ENCODE measurements at regions not wholly inside any gene's neighbourhood (a gene's known extent, or its start where the extent isn't known, plus 50 kb on each side); places are given as distances from the start of the nearest gene placed in this dataset.

DNA sequence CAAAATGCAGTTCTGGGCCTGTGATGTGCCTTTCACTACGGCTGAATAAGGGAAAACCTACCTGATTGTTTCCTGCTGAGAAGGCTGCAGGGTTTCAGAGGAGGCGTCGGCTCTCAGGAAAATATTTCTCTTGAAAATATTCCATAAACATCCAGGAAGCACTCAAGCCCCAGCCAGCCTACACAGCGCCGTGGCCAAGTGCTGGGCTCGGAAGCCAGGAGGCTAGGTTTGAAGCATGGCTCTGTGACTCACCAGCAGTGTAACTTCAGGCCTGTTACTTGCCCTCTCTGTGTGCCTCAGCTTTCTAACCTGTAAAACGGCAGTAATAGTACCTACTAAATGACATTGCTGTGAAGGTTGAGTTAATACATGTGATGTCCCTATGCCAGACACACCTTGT, 399.1 kb downstream of the GATA3 start (continued):
- TF ChIP-seq, protein P1, sequence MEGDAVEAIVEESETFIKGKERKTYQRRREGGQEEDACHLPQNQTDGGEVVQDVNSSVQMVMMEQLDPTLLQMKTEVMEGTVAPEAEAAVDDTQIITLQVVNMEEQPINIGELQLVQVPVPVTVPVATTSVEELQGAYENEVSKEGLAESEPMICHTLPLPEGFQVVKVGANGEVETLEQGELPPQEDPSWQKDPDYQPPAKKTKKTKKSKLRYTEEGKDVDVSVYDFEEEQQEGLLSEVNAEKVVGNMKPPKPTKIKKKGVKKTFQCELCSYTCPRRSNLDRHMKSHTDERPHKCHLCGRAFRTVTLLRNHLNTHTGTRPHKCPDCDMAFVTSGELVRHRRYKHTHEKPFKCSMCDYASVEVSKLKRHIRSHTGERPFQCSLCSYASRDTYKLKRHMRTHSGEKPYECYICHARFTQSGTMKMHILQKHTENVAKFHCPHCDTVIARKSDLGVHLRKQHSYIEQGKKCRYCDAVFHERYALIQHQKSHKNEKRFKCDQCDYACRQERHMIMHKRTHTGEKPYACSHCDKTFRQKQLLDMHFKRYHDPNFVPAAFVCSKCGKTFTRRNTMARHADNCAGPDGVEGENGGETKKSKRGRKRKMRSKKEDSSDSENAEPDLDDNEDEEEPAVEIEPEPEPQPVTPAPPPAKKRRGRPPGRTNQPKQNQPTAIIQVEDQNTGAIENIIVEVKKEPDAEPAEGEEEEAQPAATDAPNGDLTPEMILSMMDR (IDR thresholded peaks at IDR 0.05 in 2 of 3, conservative IDR thresholded peaks at IDR 0.05 in 1 of 3; ENCODE audit: borderline replicate concordance in 1 of 3, insufficient read depth in 1 of 3, low read depth in 2 of 3, low read length in 2 of 3), result no peak
- TF ChIP-seq POLR2AphosphoS5 (IDR thresholded peaks at IDR 0.05; ENCODE audit: low read depth, low read length) (no peak), YY1 (IDR thresholded peaks at IDR 0.05; ENCODE audit: extremely low read depth, insufficient replicate concordance, low read depth, low read length) (no peak)

DNA sequence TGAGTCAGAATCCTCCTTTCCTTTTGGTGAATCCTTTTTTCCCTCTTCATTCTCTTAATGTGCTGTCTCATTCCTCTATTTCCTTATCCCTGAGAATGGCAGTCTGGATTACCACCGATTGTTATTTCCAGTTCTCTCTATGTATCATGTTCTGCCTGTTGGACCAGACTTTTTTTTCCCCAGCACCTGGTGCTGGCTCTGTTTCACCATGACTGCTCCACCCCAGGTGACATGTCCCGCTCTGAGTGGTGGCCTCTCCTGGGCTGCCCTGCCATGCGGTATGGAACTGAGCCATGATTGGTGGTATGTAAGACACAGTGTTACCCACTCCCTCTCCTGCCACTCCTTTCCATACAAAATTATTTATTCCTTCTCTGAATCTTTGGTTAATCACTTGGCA, 399.9 kb downstream of the GATA3 start:
- BruUV-seq (replicated peaks), result no TSS peak
- Histone ChIP-seq H4K20me1 (ENCODE audit: insufficient read depth) (no peaks in the 10 kb centered on the region), H3K9me2 (ENCODE audit: insufficient read depth) (no peaks in the 10 kb centered on the region), H3K4me1 (ENCODE audit: control insufficient read depth in 1 of 2, insufficient read depth in 2 of 2, low read length in 2 of 2) (no peaks in the 10 kb centered on the region), H3K36me3 (ENCODE audit: control insufficient read depth in 1 of 2, insufficient read depth in 2 of 2, low read length in 2 of 2) (no peaks in the 10 kb centered on the region), H3K27me3 (ENCODE audit: insufficient read depth, low read length) (no peaks in the 10 kb centered on the region), H3K9me3 (ENCODE audit: control insufficient read depth in 1 of 2, insufficient read depth in 1 of 2, low read depth in 1 of 2, low read length in 2 of 2) (no peaks in the 10 kb centered on the region; a peak in 1 of 4 replicates), H3K27ac (ENCODE audit: low read depth, low read length) (no peak overlapping the region), H3K4me3 (replicated peaks in 1 of 2; ENCODE audit: low read depth in 1 of 2, low read length in 2 of 2) (no peak overlapping the region), H3K79me2 (ENCODE audit: insufficient read depth, low read length) (no peaks in the 10 kb centered on the region), H3K4me2 (ENCODE audit: low read length) (no peak overlapping the region), H2AFZ (ENCODE audit: low read depth, low read length, poor library complexity, severe bottlenecking) (no peak overlapping the region), H3K9ac (ENCODE audit: low read length) (no peak overlapping the region)
- no peak for ATAC-seq
- RAD21 ChIA-PET (ENCODE audit: low non-redundant PET in 1 of 2, low total read pairs in 2 of 2, uncharacterized antibody in 2 of 2, unreplicated experiment in 2 of 2), result no interaction called here
- POLR2A ChIA-PET, result no interaction called here
- intact Hi-C loops (cut with micrococcal nuclease), result no loop called here
- CTCF ChIA-PET, result no interaction called here
- no peak for DNase-seq (ENCODE audit: low read depth, low spot score)
- TF ChIP-seq, protein P2, sequence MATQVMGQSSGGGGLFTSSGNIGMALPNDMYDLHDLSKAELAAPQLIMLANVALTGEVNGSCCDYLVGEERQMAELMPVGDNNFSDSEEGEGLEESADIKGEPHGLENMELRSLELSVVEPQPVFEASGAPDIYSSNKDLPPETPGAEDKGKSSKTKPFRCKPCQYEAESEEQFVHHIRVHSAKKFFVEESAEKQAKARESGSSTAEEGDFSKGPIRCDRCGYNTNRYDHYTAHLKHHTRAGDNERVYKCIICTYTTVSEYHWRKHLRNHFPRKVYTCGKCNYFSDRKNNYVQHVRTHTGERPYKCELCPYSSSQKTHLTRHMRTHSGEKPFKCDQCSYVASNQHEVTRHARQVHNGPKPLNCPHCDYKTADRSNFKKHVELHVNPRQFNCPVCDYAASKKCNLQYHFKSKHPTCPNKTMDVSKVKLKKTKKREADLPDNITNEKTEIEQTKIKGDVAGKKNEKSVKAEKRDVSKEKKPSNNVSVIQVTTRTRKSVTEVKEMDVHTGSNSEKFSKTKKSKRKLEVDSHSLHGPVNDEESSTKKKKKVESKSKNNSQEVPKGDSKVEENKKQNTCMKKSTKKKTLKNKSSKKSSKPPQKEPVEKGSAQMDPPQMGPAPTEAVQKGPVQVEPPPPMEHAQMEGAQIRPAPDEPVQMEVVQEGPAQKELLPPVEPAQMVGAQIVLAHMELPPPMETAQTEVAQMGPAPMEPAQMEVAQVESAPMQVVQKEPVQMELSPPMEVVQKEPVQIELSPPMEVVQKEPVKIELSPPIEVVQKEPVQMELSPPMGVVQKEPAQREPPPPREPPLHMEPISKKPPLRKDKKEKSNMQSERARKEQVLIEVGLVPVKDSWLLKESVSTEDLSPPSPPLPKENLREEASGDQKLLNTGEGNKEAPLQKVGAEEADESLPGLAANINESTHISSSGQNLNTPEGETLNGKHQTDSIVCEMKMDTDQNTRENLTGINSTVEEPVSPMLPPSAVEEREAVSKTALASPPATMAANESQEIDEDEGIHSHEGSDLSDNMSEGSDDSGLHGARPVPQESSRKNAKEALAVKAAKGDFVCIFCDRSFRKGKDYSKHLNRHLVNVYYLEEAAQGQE (IDR thresholded peaks at IDR 0.05; ENCODE audit: low read depth), result no peak
- TF ChIP-seq YY1 (IDR thresholded peaks at IDR 0.05; ENCODE audit: extremely low read depth, insufficient replicate concordance, low read depth, low read length), result no peak
- TF ChIP-seq, protein P3, sequence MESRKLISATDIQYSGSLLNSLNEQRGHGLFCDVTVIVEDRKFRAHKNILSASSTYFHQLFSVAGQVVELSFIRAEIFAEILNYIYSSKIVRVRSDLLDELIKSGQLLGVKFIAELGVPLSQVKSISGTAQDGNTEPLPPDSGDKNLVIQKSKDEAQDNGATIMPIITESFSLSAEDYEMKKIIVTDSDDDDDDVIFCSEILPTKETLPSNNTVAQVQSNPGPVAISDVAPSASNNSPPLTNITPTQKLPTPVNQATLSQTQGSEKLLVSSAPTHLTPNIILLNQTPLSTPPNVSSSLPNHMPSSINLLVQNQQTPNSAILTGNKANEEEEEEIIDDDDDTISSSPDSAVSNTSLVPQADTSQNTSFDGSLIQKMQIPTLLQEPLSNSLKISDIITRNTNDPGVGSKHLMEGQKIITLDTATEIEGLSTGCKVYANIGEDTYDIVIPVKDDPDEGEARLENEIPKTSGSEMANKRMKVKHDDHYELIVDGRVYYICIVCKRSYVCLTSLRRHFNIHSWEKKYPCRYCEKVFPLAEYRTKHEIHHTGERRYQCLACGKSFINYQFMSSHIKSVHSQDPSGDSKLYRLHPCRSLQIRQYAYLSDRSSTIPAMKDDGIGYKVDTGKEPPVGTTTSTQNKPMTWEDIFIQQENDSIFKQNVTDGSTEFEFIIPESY (IDR thresholded peaks at IDR 0.05; ENCODE audit: extremely low read depth, insufficient replicate concordance, low read length), result no peak
- TF ChIP-seq EZH2phosphoT487 (IDR thresholded peaks at IDR 0.05; ENCODE audit: borderline replicate concordance), result no peak
- TF ChIP-seq ZNF274 (IDR thresholded peaks at IDR 0.05; ENCODE audit: low read depth, low read length), result no peak
- TF ChIP-seq CEBPB (IDR thresholded peaks at IDR 0.05; ENCODE audit: low read depth), result no peak
- no peak for TF ChIP-seq SIN3A (IDR thresholded peaks at IDR 0.05; ENCODE audit: low read depth)
- TF ChIP-seq ELF1 (IDR thresholded peaks at IDR 0.05; ENCODE audit: borderline replicate concordance, low read depth), result no peak
- TF ChIP-seq POLR2A (IDR thresholded peaks at IDR 0.05; ENCODE audit: borderline replicate concordance, extremely low read depth, insufficient read depth, insufficient read length), result no peak
- TF ChIP-seq, protein P4, sequence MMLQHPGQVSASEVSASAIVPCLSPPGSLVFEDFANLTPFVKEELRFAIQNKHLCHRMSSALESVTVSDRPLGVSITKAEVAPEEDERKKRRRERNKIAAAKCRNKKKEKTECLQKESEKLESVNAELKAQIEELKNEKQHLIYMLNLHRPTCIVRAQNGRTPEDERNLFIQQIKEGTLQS (IDR thresholded peaks at IDR 0.05), result no peak
- no peak for TF ChIP-seq TCF7L2 (IDR thresholded peaks at IDR 0.05; ENCODE audit: borderline replicate concordance, extremely low read depth, insufficient read depth, insufficient read length)
- no peak for TF ChIP-seq ZFX (IDR thresholded peaks at IDR 0.05)
- no peak for TF ChIP-seq FOSL1 (IDR thresholded peaks at IDR 0.05; ENCODE audit: low read depth)
- no peak for TF ChIP-seq SRF (IDR thresholded peaks at IDR 0.05; ENCODE audit: low read depth)
- no peak for TF ChIP-seq CBX3 (IDR thresholded peaks at IDR 0.05; ENCODE audit: low read depth)

Data from HCT116 (cell line).